Amygdala (tissue), 56 donors: ENCODE measurements at regions not wholly inside any gene's neighbourhood (a gene's known extent, or its start where the extent isn't known, plus 50 kb on each side); places are given as distances from the start of the nearest gene placed in this dataset.
"Not testable (repeated sequence)": the region's sequence is repeated elsewhere in the genome, so short reads cannot be mapped to it uniquely, and the experiment has no call there.

Experiments used
- DNase-seq, 56 donors: peaks; one replicate each; lab custom pipeline; 2025; lab: John Stamatoyannopoulos, UW

DNA sequence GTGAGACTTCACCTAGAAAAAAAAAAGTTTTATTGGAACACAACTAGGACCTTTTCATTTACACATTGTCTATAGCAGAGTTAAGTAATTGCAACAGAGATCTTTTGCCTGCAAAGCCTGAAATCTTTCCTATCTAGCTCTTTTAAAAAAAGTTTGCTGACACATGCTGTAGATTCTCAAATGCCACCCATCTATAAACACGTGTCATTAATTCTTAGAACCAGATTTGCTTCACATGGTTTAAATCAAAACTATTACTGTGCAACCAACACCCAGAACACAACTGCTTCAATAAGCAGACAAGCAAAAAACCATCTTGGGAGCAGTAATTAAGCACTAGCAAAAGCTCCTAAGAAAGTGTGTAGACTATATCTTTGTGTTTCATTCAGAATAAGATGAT, 55.0 kb downstream of the OXSM start:
- DNase-seq = no peak

DNA sequence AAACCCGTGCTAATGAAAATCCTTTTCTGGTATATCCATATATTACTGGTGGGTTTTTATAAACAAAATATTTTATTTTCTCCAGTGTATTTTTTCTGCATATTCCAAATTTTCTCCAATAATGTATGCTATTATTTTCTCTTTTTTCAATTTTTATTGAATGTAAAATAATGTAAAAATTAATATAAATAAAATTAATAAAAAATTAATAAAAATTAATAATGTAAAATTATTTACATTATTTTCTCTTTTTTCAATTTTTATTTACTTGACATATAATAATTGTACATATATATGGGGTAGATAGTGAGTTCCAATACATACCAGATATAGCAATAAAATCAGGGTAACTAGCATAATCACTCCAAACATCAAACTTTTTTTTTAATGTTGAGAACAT, 56.4 kb downstream of the OXSM start:
- DNase-seq = no peak

DNA sequence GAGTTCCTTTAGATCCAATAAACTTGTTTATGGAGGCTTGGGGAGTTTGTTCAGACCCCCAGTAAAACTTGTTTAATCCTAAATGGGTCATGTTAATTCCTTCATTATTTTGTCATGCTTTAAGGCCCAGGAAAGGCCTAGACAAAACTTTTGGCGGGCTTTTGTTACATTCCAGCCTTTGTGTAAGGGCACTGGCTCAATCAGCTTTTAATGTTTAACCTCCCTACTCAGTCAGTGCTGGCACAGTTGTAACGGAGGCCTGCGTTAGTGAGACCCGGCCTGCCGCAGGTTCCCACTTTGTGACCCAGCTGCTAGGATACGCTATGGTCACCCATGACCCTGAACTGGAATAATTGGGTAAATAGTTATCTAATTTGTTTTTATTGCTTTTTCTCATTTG, 59.2 kb downstream of the OXSM start:
- DNase-seq = no peak

- DNase-seq = no peak
Observed at GRCh38 chr3:25849641-25850385, 59.9 kb downstream of the OXSM start.

DNA sequence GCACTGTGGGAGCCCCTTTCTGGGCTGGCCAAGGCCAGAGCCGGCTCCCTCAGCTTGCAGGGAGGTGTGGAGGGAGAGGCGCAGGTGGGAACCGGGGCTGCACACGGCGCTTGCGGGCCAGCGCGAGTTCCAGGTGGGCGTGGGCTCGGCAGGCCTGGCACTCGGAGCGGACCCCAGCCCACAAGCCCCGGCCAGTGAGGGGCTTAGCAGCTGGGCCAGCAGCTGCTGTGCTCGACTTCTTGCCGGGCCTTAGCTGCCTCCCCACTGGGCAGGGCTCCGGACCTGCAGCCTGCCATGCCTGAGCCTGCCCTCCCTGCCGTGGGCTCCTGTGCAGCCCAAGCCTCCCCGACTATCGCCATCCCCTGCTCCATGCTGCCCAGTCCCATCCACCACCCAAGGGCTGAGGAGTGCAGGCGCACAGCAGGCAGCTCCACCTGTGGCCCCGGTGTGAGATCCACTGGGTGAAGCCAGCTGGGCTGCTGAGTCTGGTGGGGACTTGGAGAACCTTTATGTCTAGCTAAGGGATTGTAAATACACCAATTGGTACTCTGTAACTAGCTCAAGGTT, 61.9 kb downstream of the OXSM start:
- not testable (repeated sequence) for DNase-seq

- no peak for DNase-seq
Observed at GRCh38 chr3:25854214-25854613, 64.3 kb downstream of the OXSM start.

DNA sequence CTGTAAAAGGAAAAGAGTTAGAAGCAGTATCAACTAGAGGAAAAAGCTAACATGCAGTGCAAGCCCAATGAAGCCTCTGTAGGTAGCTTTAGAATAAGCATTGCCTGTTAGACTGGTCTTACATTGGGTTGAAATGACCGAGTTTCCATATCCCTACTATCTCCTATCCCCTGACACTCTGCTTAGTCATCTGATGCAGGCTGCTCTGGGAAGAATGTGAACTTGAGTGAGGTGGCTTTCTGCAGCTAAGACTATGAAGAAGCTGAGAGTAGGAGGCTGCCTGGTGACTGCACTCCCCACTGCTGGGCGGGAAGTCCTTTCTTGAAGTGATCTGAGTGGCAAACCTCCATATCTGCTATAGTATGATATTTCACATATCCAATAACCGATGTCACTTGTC, 64.7 kb downstream of the OXSM start:
- DNase-seq = no peak

DNA sequence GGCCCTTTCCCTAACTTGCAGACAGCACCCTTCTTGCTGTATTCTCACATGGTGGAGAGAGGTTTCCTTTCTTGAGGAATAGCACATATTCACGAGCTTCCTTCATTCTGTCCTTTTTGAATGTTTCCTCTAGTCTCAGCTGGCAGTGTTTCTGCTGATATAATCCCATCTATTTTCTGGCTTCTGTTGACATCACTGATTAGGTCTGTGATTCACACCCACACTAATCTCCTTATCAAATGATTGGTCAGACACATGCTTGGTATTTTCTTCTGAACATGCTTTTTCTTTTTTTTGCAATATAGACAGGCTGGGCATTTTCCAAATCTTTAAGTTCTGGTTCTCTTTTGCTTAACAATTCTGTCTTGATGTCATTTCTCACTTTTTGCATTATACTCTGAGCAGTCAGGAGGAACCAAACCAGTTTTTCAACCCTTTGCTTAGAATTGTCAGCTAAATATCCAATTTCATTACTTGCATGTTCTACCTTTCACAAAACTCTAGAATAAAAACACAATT, 65.4 kb downstream of the OXSM start:
- no peak for DNase-seq

- peak in 2 of 56 donors; percentile 1 to 11 for DNase-seq
Observed at GRCh38 chr3:25856902-25857518, 67.1 kb downstream of the OXSM start.

DNA sequence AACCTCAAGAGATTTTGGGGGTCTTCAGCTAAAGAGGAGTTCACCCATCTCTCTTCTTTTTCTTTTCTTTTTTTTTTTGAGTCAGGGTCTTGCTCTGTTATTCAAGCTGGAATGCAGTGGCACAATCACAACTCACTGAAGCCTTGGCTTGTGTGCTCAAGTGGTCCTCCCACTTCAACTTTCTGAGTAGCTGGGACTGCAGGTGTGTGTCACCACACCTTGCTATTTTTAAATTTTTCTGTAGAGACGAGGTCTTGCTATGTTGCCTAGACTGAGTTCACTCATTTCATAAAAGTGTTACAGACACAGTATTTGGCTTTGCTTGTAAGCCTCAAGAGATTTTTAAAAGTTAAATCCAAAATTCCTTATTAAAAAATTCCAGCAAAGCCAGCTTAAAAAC, 71.7 kb downstream of the OXSM start:
- DNase-seq = no peak

- DNase-seq = no peak
Observed at GRCh38 chr3:25863011-25863415, 73.1 kb downstream of the OXSM start.

- DNase-seq = no peak
Observed at GRCh38 chr3:25863416-25863959, 73.6 kb downstream of the OXSM start.

GRCh38 chr3:25870452-25870851, 80.6 kb downstream of the OXSM start:
- DNase-seq = no peak

DNA sequence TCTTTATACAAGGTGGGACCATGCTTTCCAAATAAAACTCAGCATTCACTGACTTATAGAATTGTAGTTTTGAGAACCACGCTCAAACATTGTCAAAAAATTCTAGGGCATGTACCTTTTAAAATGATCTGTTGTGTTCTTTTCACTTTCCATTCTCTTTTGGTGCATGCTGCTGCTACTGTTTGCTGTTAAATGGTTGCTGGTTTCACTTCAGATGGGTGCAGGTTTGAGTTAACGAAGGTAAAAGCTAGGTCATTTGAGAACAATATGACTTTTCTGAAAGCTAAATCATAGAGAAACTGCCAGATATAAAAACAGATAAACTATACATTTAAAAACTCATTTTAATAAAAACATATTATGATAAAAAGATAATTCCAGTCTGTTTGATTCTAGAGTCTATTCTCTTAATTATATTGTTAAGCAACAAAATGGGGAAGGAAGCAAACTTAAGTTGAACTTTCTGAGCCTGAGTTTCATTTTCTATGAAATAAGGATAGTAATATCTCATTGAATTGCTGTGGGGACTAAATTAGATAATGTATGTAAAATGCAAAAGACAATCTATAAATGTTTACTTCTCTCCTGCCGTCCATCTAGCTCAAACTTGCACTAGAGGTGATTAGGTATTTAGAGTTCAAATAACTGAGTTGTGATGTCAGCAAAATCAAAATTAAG, 82.4 kb downstream of the OXSM start:
- DNase-seq = no peak

DNA sequence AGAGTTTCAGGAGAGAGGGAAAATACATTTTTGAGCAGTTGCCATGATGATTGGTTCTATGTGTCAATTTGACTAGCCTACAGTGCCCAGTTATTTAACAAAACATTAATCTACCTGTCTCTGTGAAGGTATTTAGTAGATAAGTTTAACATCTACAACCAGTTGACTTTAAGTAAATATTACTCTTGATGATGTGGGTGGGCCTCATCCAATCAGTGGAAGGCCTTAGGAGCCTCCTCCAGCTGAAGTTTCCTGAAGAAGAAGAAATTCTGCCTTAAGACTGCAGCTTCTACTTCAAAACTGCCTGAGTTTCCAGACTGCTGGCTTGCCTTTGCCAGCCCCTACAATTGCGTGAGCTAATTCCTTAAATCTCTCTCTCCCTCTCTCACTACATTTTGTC, 93.6 kb downstream of the OXSM start:
- no peak for DNase-seq

DNA sequence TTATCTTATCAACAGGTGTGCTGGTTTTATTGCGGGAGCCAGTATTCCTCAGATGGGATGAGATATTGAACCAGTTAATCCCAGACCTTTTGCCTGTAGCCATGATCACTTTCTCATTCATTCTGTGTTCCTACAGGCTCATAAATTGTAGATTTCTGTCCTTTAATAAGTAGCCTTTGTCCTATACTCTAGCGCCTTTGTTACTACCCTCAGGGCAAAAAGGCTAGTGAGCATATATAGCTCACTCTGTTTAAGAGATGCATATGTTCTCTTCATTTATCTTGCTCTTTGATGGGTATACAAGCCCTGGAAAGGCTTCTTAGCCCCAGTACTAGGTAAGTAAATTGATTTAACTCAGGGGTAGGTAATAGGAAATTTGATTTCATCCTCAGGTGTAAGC, 95.1 kb downstream of the OXSM start:
- DNase-seq = no peak

DNA sequence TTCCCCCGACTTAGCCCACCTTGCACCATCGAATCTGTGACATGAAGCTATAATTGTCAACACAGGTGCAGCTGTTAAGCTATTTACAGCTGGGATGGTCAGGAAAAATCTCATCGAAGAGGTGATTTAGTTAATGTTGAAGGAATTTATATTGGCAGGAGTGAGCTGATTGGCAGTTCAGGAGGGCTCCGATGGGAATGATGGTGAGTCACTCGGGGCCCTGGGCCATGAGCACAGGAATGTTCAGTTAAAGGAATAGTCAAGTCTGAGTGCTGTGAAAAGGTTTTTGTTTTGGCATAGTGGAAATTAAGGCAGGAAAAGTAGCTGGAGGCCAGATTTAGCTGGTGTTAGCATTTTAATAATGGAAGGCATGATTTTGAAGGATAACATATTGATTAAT, 95.7 kb downstream of the OXSM start:
- no peak for DNase-seq

DNA sequence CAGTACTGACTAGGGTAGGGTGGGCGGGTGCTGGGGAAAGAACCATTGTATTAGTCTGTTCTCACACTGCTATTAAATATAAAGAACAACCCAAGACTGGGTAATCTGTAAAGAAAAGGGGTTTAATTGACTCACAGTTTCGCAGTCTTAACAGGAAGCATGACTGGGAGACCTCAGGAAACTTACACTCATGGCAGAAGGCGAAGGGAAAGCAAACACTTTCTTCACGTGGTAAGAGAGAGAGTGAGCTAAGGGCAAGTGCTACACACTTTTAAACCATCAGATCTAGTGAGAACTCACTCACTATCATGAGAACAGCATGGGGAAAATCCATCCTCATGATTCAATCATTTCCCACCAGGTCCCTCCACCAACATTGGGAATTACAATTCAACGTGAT, 98.0 kb downstream of the OXSM start:
- no peak for DNase-seq

GRCh38 chr3:25888892-25889524, 99.1 kb downstream of the OXSM start:
- no peak for DNase-seq

GRCh38 chr3:25889525-25889917, 99.6 kb downstream of the OXSM start:
- DNase-seq = no peak

- no peak for DNase-seq
Observed at GRCh38 chr3:25894101-25894500, 104.2 kb downstream of the OXSM start.
